GM19438 (cell line): ENCODE measurements at regions not wholly inside any gene's neighbourhood (a gene's known extent, or its start where the extent isn't known, plus 50 kb on each side); places are given as distances from the start of the nearest gene placed in this dataset.
"Not testable (repeated sequence)": the region's sequence is repeated elsewhere in the genome, so short reads cannot be mapped to it uniquely, and the experiment has no call there.

Experiments
- ATAC-seq: cut with Tn5 transposase; IDR thresholded peaks from one replicate; pipeline ENCODE4 v1.9.1; 2021; ENCODE audit warnings: low read depth; ENCODE audit not compliant: unreplicated experiment

DNA sequence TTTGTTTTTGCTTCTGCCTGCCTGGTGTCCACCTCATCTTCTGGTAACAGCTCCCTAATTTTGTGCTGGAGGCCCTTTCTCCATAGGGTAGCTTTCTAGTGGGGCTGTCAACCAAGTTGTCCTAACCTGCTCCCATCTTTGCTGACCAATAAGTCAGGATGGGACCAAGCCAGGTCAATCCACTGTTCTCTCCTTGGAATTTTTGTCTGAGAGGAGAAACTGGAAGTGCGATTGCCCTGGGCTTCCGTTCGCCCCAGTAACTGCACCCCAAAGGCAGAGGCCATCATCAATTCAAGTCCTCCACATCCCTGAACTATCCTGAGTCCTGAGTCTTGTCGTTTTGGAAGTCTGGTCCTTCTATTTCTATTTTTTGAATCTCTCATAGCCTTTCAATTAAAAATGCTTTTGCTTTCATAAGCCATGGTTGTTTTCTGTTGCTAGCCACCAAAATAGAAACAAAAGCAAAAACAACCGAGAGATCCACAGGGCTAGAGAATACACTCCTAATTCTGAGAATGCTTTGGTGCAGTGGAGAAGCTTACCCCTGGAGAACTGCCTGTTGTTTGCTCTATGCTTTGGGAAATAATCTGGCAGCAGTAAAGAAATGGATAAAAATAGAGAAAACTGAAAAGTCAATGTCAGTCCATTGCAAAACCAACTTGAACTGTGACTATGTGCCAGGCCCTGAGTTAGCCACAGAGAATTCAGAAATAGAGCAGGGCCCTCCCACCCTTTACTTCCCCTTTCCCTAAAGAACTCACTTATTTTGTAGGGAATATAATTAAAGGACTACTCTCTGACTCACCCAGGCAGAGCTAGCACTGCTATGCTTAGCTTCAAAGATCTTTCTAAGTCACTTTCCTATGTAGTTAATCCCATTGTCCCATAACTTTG, 368.1 kb downstream of the CXCL12 start:
- no peak for ATAC-seq

DNA sequence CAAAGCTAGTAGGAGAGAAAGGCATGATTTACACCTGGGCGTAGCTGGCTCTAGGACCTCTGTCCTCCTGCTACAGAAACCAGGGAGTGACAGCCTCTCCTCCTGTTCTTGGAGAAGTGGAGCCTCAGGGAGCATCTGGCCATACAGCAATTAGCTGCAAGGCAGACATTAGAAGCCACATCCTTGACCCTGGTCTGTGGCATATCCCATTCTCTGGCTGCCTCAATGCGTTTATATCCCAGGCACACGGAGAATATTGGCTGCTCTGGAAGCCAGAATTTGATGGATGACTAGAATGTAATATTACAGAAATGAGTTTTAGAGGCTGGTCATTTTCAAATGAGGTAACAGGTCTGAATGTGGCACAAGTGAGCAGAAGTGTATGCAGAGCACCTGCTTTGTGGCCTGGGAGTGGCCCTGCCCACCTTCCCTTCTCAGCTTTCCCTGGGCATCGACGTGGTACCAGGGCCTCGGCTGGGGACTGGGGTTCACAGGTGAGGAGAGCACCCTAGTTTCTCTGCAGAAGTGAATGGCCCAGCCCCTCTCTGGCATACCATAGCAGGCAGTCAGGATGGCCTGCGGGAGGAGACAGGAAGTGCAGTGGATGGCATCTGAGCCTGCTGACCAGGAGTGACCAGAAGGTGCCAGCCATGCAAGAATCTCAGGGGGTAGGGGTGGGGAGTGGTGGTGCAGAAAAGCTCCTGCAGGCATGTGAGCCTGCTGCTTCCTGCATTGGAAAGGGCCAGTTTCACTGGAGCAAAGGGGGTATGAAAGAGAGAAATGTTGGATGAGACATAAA, 367.2 kb upstream of the ZNF32 start:
- no peak for ATAC-seq

- ATAC-seq = no peak
These were observed 366.1 kb upstream of the ZNF32 start for GRCh38 chr10:44014644-44015250.

GRCh38 chr10:44013981-44014380, 365.3 kb upstream of the ZNF32 start:
- no peak for ATAC-seq

DNA sequence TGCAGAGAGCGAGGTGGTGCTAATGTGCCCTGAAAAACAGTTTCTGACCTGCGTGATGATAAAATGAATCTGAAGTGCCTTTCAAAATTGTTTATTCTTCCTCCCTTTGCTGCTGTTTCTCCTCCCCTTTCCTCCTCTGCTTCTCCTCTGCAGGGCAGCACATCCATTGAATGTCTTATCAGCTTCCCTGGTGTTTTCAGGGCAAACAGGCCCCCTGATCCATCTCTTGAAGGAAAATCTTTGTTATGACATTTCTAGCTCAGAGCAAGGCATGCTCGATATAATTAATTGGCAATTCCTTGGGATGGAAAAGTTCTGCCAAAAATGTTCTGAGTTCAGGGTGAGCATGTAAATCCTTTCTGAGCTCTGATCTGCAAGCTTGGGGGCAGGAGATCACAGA, 364.2 kb upstream of the ZNF32 start:
- ATAC-seq = no peak

DNA sequence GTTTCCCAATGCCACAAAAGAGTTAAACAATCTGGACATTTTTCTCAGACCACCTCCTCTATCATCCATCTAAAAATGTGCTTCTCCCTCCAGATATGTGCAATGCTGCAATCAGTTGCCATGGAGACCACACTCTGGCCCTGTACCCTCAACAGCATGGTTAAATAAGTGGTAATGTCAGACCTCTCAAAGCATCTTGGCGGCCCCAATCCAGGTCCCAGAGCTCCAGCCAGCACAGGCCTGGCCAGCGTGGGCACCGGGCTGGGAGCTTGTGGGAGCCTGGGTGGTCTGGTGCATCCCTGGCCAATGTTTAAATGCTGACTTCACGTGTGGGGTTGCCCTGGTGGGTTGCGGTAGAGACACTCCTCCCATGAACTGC, 362.9 kb upstream of the ZNF32 start:
- ATAC-seq = no peak

DNA sequence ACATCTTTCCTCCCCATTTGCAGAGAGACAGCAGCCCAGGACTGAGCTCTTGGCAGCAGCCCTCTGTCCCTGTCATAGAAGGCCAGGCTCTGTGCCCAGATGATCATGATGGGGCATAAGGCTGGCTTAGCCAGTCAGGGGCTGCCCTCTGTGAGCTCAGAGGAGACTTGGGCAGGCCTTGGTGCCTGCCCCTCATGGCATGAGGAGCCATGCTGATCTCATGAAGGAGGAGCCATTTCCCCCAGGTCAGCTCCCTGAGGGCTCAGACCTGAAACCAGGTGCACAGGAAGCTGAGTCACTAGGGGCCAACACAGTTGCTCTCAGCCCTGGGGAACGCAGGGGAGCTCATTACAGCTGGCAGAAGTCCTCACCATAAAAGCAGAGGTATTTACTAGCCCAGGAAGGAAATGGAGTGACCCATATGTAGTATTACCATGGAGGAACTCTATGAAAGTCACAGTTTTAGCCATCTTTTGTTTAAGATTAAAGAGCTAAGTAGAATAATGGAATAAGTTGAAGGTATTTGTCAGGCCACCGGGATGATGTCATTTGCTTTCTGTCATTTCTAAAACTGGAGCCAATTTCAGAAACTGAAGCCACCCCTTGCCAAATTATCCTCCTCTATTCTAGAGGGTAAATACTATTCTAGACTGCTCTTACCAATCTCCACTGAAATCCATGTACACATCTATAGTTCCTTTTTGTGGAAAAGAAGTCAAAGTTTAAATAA, 362.4 kb upstream of the ZNF32 start:
- peak; percentile 95 for ATAC-seq

- no peak for ATAC-seq
These were observed 361.4 kb upstream of the ZNF32 start for GRCh38 chr10:44009891-44010632.

- ATAC-seq = no peak
These were observed 360.4 kb upstream of the ZNF32 start for GRCh38 chr10:44008917-44009709.

DNA sequence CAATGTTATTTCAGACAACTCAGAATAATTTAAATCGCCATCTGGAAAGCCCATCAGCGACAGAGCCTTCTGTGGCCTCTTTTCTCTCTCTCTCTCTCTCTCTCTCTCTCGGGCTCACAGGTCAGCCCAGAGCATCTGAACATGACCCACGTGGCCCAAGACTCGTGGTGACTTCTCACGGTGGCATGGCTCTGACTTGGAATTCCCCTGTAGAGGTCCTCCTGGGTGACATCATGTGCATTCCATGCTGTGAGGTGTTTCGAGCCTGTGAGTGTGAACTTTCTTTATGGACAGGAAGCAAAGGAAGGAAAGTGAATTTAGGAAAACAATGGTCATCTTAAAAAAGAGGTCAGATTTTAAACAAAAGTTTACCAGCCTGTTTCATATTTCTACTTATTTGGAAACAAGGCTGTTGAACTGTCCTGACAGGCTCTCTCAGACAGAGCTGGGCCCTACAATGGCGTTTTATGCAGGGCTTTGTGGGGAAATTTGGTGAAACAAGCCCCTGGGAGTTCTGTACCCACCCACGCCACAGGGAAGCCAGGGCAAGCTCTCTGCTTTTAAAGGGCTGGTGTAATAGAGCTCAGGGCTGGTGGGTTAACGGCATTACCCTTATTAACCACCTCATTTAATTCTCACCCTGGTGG, 359.7 kb upstream of the ZNF32 start:
- no peak for ATAC-seq

DNA sequence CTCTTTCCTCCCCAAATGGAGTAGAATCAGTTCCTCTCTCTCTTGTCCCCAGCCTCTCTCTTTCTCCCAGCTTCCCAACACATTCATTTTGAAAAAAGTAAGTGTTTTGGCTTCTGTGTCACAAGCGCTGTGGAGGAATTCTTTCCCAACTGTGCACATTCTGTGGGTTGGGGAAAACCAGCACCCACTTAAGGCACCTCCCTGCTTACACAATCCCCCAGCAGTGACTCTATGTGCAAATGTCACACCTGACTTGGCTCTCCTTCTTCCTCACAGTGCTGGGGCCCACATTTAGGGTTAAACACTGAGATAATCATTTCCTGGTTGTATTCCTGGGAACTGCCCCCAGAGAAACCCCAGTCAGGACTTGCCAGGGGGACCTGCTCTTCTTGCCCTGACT, 358.1 kb upstream of the ZNF32 start:
- ATAC-seq = no peak

DNA sequence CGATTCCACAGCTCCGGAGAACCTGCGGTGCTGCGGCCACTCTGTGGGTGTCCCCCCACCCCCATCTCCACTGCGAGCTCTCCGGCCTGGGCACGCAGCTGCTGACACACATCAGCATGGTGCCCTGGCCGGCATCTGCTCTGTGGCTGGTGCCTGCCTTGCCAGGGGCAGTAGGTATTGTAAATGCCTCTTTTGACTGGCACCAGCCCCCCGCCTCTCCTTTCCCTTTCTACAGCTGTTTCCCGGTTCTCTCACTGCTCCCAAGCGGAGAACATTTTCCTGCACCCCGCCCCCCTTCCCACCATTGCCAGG, 357.1 kb upstream of the ZNF32 start:
- ATAC-seq = no peak

DNA sequence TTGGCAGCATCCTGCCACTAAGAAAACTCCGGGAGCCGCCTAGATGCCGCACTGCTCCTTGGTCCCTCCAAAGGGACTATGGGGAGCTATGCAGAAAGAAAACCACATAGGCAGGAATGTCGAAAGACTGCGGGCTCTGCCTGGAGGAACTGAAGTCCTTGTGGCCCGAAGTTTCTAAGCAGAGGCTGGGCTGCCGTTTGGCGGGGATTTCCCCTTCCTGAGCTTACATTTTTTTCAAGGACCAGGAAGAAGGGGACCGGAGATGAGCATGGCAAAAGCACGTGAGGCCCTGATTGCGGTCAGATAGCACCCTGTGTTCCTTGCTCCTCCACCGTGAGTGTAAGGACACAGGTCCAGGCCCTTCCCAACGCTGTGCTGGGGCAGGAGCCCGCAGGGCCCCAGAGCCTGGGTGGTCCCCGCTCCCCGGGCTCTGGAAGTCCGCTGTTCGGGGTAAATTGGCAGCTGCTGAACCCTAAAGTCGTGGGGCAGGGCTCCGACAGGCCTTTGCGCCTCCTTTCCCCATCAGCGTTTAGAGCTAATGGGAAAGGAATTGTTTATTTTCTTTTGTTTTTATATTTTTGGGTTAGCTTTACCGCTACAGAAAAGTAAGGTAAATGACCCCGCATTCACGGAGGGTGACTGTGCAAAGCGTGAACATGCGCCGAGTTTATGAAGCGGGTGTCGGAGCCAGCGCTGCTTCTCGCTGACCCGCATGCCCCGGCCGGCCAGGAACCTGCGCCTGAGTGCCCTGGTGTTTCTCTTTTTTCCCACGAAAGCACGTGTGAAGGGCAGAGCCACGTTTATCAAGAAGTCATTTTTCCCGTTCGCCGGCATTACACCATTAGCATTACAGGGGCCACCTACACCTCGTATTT, 356.5 kb upstream of the ZNF32 start:
- no peak for ATAC-seq

DNA sequence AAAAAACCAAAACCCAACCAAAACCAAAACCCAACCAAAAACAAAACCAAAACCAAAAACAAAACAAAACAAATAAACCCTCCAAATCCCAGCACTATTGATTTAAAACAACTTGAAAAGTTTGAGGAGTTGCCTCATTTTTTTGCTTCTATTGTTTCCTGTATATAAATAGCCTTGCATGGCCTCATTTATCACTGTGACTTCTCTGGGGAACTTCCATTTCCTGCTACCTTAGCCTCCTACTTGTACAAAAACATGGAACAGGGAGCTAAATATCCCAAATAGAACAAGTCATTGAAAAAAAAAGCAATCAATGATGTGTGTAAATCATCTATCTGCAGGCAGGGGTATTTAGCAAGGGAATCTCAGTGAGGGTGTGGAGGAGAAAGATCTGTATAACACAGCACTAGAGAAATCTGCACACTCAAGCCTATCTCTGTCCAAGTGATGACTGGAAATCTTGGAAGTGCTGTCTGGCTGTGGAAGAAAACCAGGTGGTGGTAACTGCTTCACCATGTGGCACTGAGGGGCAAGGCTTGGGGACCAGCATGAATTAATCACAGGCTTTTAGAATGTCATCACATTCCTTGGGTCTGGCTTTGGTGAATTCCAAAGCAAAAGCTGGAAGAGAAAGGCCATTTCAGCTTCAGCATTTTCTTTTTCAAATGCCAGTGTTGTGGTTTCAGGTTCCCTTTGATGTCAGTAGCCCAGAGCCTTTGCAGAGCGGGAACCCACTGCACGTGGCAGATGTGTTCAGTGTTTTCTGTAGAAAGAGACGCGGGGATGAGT, 349.5 kb upstream of the ZNF32 start:
- ATAC-seq = no peak

DNA sequence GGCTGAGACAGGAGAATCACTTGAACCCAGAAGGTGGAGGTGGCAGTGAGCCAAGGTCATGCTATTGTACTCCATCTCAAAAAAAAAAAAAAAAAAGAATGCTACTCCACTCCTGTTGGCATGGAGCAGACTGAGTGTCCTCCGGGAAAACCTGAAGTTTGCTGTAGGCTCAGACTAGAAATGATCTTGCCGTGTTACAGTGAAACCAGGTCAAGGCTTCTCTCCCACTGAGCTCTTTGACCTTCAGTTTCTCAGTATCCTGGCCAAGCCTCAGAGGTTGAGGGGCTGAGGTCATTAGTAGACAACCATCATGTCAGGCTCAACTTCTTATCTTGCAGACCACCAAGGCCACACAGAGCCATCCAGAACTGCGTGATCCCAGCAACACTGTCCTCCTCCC, 348.6 kb upstream of the ZNF32 start:
- no peak for ATAC-seq

DNA sequence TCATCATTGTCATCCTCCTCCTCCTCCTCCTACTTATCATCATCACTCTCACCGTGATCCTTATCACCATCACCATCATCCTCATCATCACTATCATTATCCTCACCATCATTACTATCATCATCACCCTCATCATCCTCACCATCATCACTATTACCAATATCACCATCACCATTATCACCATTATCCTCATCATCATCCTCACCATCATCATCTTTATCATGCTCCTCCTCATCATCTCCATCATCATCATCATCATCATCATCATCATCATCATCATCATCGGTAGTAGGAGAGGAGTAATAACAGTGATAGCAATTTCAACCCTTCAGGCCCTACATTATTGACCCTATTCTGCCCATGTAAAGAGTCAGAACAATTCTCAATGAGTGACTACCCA, 345.9 kb upstream of the ZNF32 start:
- ATAC-seq = no peak

DNA sequence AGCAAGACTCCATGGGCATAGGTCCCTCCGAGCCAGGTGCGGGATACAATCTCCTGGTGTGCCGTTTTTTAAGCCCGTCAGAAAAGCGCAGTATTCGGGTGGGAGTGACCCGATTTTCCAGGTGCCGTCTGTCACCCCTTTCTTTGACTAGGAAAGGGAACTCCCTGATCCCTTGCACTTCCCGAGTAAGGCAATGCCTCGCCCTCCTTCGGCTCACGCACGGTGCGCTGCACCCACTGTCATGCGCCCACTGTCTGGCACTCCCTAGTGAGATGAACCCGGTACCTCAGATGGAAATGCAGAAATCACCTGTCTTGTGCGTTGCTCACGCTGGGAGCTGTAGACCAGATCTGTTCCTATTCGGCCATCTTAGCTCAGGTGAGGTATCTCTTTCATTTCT, 344.1 kb upstream of the ZNF32 start:
- not testable (repeated sequence) for ATAC-seq
